ENCODE measurements at regions not wholly inside any gene's neighbourhood (a gene's known extent, or its start where the extent isn't known, plus 50 kb on each side); places are given as distances from the start of the nearest gene placed in this dataset.

DNA sequence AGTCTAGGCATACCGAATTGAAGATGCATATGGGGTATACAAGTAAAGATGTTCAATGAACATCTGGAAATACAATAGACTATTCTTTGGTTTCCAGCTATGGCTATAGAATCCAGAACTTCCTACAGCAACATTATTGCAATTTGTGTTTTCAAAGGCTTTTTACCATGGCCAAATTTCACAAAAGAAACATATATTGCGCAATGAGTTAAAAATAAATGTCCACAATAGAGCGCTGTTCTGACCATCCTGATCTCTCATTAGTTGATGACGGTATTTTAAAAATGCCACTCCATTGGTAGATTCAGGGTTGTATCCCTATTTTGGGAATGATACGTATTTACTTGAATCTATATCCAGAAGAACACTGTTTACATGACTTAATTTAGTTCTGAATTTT is 139.2 kb downstream of the LINC00632 start:
- DNase-seq = no peak

DNA sequence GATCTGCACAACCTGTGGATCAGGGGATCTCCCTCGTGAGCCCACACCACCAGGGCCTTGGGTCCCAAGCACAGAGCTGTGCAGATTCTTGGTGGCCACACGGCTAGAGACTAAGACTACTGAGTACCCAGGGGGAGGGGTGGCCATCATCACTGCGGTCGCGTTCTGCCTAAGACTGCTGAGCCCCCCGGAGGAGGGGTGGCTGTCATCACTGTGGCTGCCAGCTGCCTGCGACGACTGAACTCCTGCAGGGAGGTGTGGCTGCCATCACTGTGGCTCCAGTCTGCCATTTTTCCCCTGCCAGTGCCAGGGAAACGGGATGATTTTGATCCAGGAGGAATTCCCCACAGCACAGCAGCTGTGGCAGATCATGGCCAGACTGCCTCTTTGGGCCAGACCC is 141.7 kb upstream of the SPANXB1 start:
- no peak for DNase-seq

DNA sequence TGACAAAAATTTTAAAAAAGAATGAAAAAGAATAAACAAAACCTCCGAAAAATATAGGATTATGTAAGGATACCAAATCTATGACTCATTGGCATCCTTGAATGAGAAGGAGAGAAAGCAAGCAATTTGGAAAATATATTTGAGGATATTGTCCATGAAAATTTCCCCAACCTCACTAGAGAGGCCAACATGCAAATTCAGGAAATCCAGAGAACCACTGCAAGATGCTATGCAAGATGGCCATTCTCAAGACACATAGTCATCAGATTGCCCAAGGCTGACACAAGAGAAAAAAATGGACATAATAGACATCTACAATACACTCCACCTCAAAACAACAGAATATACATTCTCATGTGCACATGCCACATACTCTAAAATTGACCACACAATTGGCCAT is 135.9 kb upstream of the SPANXB1 start:
- no peak for DNase-seq

DNA sequence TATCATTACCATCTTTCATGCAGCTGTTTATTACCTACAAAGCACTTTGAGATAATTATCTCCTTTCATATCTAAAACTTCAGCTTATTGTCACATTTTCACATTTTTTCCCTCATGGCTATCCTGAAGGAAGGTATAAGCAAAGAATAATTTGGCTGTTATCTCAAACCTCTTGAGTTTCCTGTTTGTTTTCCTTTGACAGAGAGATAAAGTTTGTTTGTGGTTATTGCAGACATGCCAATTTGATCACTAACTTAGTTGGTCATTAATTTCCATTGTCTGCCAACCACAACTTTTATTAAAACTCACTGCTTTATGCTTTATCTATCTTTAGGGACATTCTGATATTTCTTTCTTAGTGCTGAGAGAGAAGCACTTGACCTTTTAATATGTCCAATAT is 89.8 kb upstream of the SPANXB1 start:
- no peak for DNase-seq

DNA sequence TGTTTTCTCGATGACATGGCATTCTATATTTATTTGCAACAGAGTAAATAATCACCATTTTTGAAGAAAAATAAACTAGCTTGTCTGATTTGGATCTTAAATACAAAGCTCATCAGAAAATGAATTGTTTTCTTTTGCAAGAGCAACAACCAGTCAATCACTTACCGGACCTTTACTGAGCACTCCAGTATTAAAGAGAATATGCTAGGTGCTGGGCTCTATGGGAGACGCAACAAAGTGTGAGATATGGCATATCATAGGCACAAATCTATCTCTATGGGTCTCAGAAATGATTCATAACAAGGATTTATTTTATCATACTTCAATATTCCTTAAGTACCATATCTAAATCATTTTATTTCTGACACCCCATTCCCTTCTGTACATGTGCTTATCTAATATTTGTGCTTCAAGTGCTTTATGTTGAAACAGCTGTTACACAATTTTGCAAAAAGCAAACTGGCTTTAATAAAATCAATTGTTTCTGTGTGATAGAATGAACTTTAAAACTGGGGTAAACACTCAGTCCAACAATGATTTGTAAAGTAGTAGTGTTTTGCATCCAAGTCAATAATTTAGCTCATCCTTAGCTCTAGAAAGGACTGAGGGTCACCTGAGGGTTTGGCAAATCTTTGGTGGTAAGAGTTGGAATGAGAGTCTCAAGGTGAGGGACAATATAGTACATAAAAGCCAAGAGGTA is 88.4 kb upstream of the SPANXB1 start:
- no peak for DNase-seq

DNA sequence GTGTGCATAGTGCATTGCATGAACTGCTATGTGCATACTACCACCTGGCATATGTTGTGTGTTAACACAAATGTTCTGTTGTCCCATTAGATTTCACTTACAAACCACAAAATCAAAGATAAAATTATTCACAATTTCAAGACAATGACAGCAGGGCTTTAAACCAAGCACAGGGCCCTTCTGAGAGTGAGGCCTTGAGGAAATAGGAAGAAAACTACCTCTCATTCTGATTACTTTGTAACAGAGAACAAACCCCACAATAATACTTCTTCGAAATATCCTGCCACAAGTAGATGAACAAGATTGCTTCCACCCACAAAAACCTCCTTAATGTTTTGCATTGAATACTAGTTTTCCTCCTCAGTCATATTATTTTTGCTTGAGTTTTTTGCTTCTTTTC is 85.5 kb upstream of the SPANXB1 start:
- DNase-seq = no peak

DNA sequence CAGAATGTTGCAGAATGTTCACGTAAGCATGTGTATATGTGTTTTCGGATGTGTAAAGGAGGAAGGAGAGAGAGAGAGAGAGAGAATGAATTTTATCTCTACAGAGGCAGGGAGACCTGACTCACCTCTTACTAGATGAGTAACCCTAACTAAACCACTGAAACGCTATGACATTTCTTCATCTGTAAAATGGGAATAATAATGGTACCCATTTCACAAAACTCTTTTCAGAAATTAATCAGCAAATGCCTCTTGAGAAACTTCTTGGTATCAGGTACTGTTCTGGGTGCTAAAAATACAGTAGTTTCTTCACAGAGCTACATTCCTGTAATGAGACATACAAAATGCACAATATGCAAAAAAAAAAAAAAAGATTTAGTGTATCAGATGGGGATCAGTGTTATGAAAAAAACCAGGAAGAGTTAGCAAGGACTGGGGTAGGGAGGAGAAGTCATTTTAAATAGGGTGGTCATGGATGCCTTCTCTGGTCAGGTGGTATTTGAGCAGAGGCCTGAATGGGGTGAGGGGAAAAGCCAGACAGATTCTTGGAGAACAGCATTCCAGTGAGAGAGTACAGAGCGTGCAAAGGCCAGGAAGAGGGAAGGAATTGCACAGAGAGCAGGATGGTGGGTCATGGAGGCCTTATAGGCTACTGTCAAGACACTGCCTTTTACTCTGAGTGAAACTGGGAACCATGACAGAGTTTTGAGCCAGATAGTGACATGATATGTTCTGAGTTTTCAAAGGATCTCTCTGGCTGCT is 84.9 kb upstream of the SPANXB1 start:
- no peak for DNase-seq

DNA sequence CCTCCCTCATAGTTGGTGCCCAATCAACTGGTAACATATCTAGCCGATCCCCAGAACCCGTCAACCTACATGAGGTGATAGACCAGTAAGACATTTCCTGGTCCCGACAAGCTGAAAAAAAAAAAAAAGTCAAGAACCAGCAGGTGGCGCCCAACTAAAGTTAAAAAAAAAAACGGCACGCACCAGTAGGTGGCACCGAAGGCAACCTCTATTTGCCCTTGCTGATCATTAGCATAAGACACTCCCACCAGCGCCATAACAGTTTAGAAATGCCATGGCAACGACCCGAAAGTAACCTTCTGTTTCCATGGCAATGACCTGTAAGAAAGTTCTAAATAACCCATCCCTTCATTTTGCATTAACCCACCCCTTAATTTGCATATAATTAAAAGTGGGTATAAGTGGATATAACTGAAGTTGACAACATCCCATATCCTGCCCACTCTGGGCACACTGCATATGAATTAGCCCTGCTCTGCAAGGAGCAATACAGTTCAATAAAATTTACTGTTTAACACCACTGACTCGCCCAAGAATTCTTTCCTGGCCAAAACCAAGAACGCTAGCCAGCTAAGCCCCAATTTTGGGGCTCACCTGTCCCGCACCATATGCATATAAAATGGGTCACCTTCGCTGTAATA is 83.9 kb upstream of the SPANXB1 start:
- peak; percentile 42 for DNase-seq

DNA sequence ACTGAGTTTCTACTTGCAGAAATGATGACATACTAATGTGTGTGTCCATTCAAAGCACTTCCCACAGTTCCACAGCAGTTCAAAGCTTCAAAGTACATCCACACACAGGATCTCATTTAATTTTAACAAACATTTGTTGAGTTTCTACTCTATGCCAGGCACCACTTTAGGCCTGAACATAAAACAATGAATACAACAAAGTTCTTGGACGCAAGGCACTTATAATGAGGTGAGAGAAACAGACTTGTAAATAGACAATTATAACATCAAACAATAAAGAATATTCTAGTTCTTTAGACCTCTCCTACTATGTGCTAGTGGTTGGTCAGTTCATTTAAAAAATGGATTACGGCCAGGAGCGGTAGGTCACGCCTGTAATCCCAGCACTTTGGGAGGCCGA is 82.0 kb upstream of the SPANXB1 start:
- DNase-seq = no peak

DNA sequence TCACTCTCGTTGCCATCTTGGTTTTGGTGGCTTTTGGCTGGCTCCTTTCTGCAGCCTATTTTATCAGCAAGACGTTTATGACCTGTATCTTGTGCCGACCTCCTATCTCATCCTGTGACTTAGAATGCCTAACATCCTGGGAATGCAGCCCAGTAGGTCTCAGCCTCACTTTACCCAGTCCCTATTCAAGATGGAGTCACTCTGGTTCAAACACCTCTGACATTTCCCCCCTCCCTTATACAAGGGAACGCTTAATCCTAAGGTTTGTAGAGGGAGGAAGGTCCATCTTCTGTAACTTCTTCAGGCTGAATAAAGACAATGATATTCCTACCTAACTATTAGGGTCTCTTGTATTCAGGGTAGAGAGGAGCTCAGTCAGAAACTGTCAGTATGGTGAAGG is 79.3 kb upstream of the SPANXB1 start:
- DNase-seq = no peak

DNA sequence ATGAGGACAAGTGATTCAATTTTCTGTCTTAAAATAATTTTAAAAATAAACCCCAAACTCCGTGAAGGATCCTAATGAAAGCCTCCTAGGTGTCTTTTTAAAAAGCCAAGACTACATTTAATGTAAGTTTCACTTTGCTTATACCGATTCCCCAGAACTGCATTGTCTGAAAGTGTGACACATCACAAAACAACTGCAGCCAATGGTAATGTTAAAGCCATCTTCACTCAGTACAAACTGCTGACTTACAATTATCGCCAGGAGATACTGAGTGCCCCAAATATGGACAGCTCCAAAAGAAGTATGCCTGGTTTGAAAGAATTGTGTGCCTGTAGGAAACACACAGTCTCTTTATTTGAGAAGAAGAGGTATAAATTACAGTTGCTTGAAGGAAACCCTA is 73.7 kb upstream of the SPANXB1 start:
- DNase-seq = no peak

DNA sequence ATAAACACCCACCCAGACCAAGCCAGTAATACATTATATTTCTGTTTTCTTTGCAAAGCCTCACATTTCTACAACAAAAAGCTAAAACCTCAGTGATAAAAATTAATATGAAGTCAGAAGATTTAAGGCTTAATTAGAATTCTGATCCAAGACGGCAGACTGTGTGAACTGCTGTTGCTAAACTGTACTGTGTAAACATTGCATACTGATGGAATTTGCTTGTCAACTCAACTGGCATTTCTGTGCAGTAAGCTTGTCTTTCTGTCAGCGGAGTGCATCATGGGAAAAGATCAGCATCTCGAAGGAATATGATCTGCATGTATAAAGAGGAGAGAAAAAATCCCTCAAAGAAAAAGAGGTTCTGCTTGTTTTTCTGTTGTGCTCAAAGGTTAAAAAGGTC is 69.4 kb upstream of the SPANXB1 start:
- no peak for DNase-seq

DNA sequence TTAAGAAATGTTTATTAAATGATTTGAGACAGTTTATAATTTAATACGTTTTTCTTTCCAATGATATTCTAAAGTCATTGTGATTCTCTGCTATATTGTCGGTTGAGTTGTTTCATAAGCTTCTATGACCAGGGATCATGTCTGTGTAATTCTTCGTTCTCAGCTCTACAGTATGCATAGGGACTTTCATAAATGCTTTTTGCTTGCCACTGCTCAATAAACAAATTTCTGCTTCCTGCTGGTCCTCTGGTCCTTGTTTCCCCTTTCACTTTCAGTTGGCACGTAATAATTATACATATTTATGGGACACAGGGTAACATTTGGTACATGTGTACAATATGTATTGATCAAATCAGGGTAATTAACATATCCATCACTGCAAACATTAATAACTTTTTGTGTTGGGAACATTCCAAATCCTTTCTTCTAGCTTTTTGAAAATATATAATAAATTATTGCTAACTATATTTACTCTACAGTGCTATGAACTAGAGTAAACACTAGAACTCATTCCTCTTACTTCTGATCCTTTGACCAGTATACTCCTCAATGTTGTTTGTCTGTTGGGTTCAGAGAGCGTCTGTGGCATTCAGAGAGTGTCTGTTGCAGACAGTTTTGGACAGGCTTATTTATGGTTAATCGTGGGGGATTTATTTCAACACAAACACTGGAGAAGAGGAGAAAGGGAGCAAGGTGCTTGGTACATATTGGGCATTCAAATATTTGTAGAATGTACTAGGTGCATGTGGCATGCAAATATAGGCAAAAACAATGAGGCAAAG is 68.3 kb upstream of the SPANXB1 start:
- no peak for DNase-seq

DNA sequence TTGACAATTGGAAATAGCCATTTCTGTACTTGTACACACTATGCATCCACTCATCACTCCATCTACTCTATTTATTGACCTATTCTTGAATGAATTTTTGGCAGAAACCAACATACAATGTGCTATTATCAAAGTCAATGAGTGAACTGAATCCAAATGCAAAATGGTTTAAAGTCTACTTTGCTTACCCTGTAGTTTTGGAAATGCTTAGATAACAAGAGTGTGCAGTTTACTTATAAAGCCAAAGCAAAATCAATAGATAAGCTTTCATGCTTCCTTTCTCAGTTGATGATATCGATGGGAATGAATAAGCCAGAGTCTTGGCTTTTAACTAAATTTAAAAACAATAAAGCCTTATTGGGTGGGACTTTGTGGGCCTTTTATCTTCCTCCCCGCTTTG is 58.9 kb upstream of the SPANXB1 start:
- no peak for DNase-seq

DNA sequence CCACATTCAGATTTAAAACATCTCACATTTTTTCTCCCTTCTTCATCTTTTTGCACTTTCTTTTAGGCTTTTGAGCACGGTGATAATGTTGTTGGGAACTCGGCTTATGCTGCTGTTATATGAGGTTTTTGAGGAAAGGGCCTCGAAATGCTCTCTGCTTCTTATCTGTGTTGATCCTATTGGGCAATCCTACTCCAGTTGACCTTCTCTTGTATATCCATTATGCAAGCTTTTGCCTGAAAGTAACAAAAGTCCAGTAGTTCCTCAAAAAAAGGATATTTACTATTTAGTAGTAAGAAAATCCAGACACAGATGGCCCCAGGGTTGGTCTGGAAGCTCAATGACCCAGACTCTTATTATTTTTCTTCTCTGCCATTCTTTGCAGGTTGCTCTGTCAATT is 57.7 kb upstream of the SPANXB1 start:
- no peak for DNase-seq

DNA sequence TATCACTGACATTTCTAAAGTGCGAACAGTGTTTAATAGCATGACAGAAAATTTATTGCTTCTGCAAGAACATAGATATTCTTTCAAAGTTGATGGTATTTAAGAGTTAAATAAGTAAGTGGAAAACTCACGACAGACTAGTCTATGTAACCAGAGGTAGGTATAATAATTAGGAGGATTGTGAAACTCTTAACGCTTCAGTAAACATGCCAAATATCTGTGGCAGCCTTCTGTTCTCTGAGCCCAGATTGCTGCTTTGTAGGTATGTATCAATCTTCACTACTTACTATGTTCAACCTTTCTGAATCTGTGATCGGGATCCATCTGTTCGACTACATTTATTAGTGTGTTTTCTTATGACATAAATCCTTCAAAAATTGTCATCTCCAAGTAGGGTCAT is 53.6 kb upstream of the SPANXB1 start:
- DNase-seq = no peak

DNA sequence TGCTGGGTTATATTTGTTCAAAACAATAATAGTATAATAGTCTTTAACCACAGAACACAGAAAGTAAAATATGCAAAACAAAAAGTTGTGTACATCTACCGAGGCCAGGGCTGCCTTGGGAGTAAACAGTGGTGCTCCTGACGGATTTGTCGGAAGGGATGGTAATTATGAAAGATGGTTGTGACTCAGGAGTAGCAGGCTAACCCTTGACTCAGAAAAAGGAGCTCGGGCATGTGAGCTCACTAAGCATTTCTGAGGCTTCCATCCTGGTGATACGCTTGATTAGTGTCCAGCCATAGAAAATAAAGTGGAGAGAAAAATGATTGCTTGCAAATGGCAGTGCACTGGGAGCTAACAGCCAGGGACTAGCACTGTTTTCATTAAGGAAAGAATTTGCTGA is 53.2 kb upstream of the SPANXB1 start:
- no peak for DNase-seq
